H1 (cell line): ENCODE measurements at regions not wholly inside any gene's neighbourhood (a gene's known extent, or its start where the extent isn't known, plus 50 kb on each side); places are given as distances from the start of the nearest gene placed in this dataset.
A peak's percentile ranks its signal among the peaks of the same experiment; 100 is the strongest.

Source experiments
- CTCF ChIA-PET: fragments of 300-600 bp; sonication (Branson Sonifier 250); formaldehyde crosslinking; loops from one replicate; lab custom pipeline; 2021; ENCODE audit not compliant: partially characterized antibody; lab: Charles Lee
- POLR2A ChIA-PET: fragments of 300-600 bp; sonication (Branson Sonifier 250); formaldehyde crosslinking; loops from one replicate; lab custom pipeline; 2021; ENCODE audit warnings: inconsistent platforms; ENCODE audit not compliant: partially characterized antibody; lab: Charles Lee
- DNase-seq, 2 experiments: peaks; one replicate each; pipeline versions ENCODE4 v3.0.0 to v3.0.0-alpha.2; 2010 to 2022; ENCODE audit warnings: low spot score in 2 of 2, low read depth in 1 of 2, mixed read lengths in 1 of 2
- FAIRE-seq: peaks from 2 replicates; lab custom pipeline; 2011; peaks lifted over from hg19 to GRCh38; lab: Jason Lieb, UNC
- H2AFZ ChIP-seq: 2 replicates; pipeline ENCODE4 v1.8.1; 2012; ENCODE audit warnings: low read length, inconsistent platforms
- H2AK5ac ChIP-seq: 2 replicates; pipeline ENCODE4 v1.6.1; 2013; ENCODE audit warnings: low read depth, low read length
- H2BK120ac ChIP-seq: replicated peaks from 2 replicates; pipeline ENCODE3; 2013; ENCODE audit warnings: low read depth, low read length, inconsistent platforms
- H2BK12ac ChIP-seq: 2 replicates; pipeline ENCODE4 v1.6.1; 2013; ENCODE audit warnings: low read depth, low read length
- H2BK15ac ChIP-seq: 2 replicates; pipeline ENCODE4 v1.6.1; 2013; ENCODE audit warnings: low read length
- H2BK20ac ChIP-seq: 2 replicates; pipeline ENCODE4 v1.6.1; 2013; ENCODE audit warnings: low read length
- H2BK5ac ChIP-seq: 2 replicates; pipeline ENCODE4 v1.6.1; 2013; ENCODE audit warnings: low read depth, low read length
- H3K14ac ChIP-seq: 2 replicates; pipeline ENCODE4 v1.6.1; 2013; ENCODE audit warnings: inconsistent platforms; ENCODE audit not compliant: insufficient read length
- H3K18ac ChIP-seq: 2 replicates; pipeline ENCODE4 v1.6.1; 2013; ENCODE audit warnings: low read length; ENCODE audit errors: extremely low read depth
- H3K23ac ChIP-seq: 2 replicates; pipeline ENCODE4 v1.6.1; 2013; ENCODE audit warnings: inconsistent platforms; ENCODE audit not compliant: insufficient read length
- H3K23me2 ChIP-seq: 2 replicates; pipeline ENCODE4 v1.6.1; 2013; ENCODE audit warnings: low read depth, low read length
- H3K27ac ChIP-seq: 2 replicates; pipeline ENCODE4 v1.6.1; 2011; ENCODE audit warnings: low read depth, low read length, inconsistent platforms
- H3K27me3 ChIP-seq, 4 experiments: replicated peaks in 1 of 4; 1 replicate in 1 of 4; 2 replicates in 3 of 4; pipeline versions ENCODE4 v1.6.1 to v1.8.1; 2011 to 2013; ENCODE audit warnings: low read length in 3 of 4, mild to moderate bottlenecking in 3 of 4, inconsistent platforms in 2 of 4, mixed read lengths in 2 of 4, moderate library complexity in 1 of 4; ENCODE audit not compliant: control insufficient read depth in 3 of 4, insufficient read depth in 3 of 4; ENCODE audit errors: extremely low read depth in 1 of 4
- H3K36me3 ChIP-seq, 4 experiments: 2 replicates each; pipeline versions ENCODE4 v1.6.1 to v1.8.1; 2011 to 2013; ENCODE audit warnings: mild to moderate bottlenecking in 4 of 4, low read length in 3 of 4, moderate library complexity in 2 of 4, control low read depth in 1 of 4, inconsistent platforms in 1 of 4; ENCODE audit not compliant: insufficient read depth in 4 of 4, control insufficient read depth in 2 of 4
- H3K4ac ChIP-seq: replicated peaks from 2 replicates; pipeline ENCODE3; 2013; ENCODE audit warnings: low read length, low read depth, mixed read lengths, inconsistent platforms; ENCODE audit not compliant: insufficient read length
- H3K4me1 ChIP-seq, 4 experiments: replicated peaks in 1 of 4; 1 replicate in 1 of 4; 2 replicates in 3 of 4; pipeline versions ENCODE4 v1.6.1 to v1.8.1; 2011 to 2013; ENCODE audit warnings: low read length in 3 of 4, inconsistent platforms in 2 of 4, mixed read lengths in 1 of 4; ENCODE audit not compliant: insufficient read depth in 4 of 4, control insufficient read depth in 3 of 4
- H3K4me2 ChIP-seq, 2 experiments: 2 replicates each; pipeline versions ENCODE4 v1.6.1 to v1.8.1; 2011 to 2013; ENCODE audit warnings: low read depth in 2 of 2, low read length in 2 of 2, control low read depth in 1 of 2, inconsistent platforms in 1 of 2, mild to moderate bottlenecking in 1 of 2; ENCODE audit not compliant: insufficient read depth in 1 of 2
- H3K4me3 ChIP-seq, 4 experiments: fragments of 200-600, 300-600 bp in 1 of 4; sonication (generic), shearing (Covaris generic), sonication (Bioruptor Twin) in 1 of 4; 2 replicates each; pipeline versions ENCODE4 v1.5.1 to v1.8.1; 2011 to 2016; ENCODE audit warnings: low read length in 4 of 4, low read depth in 3 of 4, control low read depth in 2 of 4, inconsistent platforms in 2 of 4, mild to moderate bottlenecking in 2 of 4, mixed read lengths in 1 of 4, moderate library complexity in 1 of 4; ENCODE audit not compliant: insufficient read depth in 2 of 4; ENCODE audit errors: extremely low read depth in 1 of 4
- H3K56ac ChIP-seq: replicated peaks from 2 replicates; pipeline ENCODE3; 2013; ENCODE audit warnings: low read depth, mild to moderate bottlenecking, mixed read lengths, low read length, inconsistent platforms; ENCODE audit not compliant: insufficient read length
- H3K79me1 ChIP-seq: 2 replicates; pipeline ENCODE4 v1.6.1; 2013; ENCODE audit warnings: low read depth, low read length, control low read depth
- H3K79me2 ChIP-seq, 2 experiments: 2 replicates each; pipeline versions ENCODE4 v1.6.1 to v1.8.1; 2012 to 2013; ENCODE audit warnings: low read length in 2 of 2, mild to moderate bottlenecking in 2 of 2, inconsistent platforms in 1 of 2; ENCODE audit not compliant: insufficient read depth in 2 of 2, control insufficient read depth in 1 of 2
- H3K9ac ChIP-seq, 4 experiments: replicated peaks in 1 of 4; 1 replicate in 1 of 4; 2 replicates in 3 of 4; pipeline versions ENCODE4 v1.6.1 to v1.8.1; 2011 to 2013; ENCODE audit warnings: low read depth in 3 of 4, low read length in 3 of 4, control low read depth in 2 of 4, mild to moderate bottlenecking in 2 of 4, moderate library complexity in 2 of 4, inconsistent platforms in 1 of 4; ENCODE audit errors: extremely low read depth in 1 of 4
- H3K9me3 ChIP-seq, 2 experiments: 2 replicates each; pipeline versions ENCODE4 v1.6.1 to v1.8.1; 2012 to 2013; ENCODE audit warnings: mild to moderate bottlenecking in 2 of 2, moderate library complexity in 2 of 2, control low read depth in 1 of 2, inconsistent platforms in 1 of 2, low read depth in 1 of 2, low read length in 1 of 2, mixed read lengths in 1 of 2; ENCODE audit not compliant: insufficient read depth in 2 of 2
- H4K20me1 ChIP-seq, 2 experiments: replicated peaks in 1 of 2; 2 replicates each; pipeline versions ENCODE3 to v1.8.1; 2011 to 2013; ENCODE audit warnings: inconsistent platforms in 2 of 2, low read length in 2 of 2, mild to moderate bottlenecking in 1 of 2; ENCODE audit not compliant: insufficient read depth in 2 of 2, control insufficient read depth in 1 of 2
- H4K5ac ChIP-seq: 2 replicates; pipeline ENCODE4 v1.6.1; 2013; ENCODE audit warnings: low read length, low read depth, mixed read lengths, inconsistent platforms; ENCODE audit not compliant: insufficient read length
- H4K8ac ChIP-seq: 2 replicates; pipeline ENCODE4 v1.8.0; 2013; ENCODE audit warnings: mild to moderate bottlenecking, moderate library complexity, low read length, inconsistent platforms; ENCODE audit not compliant: insufficient read depth; ENCODE audit errors: extremely low read depth
- H4K91ac ChIP-seq: replicated peaks from 2 replicates; pipeline ENCODE3; 2013; ENCODE audit warnings: low read length, mixed read lengths, inconsistent platforms; ENCODE audit not compliant: insufficient read length
- CTCF ChIP-seq, 3 experiments: IDR thresholded peaks; 1 replicate in 2 of 3; 2 replicates in 1 of 3; pipeline versions ENCODE4 v1.5.1 to v1.6.1; 2011; ENCODE audit warnings: low read length in 3 of 3, mild to moderate bottlenecking in 3 of 3, inconsistent platforms in 2 of 3, low read depth in 1 of 3, moderate library complexity in 1 of 3; ENCODE audit not compliant: insufficient read depth in 1 of 3; ENCODE audit errors: control extremely low read depth in 1 of 3
- KDM4A ChIP-seq: IDR thresholded peaks from one replicate; pipeline ENCODE4 v1.7.1; 2012; ENCODE audit warnings: low read depth, mild to moderate bottlenecking, moderate library complexity, low read length, inconsistent platforms; ENCODE audit not compliant: severe bottlenecking
- RAD21 ChIP-seq, 2 experiments: IDR thresholded peaks in 1 of 2; conservative IDR thresholded peaks in 1 of 2; 2 replicates each; pipeline ENCODE4 v1.6.1; 2011; ENCODE audit warnings: low read depth in 2 of 2, low read length in 2 of 2, improper control_type of control experiment in 1 of 2, inconsistent platforms in 1 of 2, mild to moderate bottlenecking in 1 of 2, moderate library complexity in 1 of 2
- SIRT6 ChIP-seq: IDR thresholded peaks from one replicate; pipeline ENCODE4 v1.7.1; 2012; ENCODE audit warnings: low read length, inconsistent platforms
- WGBS, 2 experiments: shearing (Covaris generic) in 1 of 2; methylation state at CpG; one replicate each; pipeline versions ENCODE4 v1.1.6 to v1.1.7; 2013 to 2015; ENCODE audit warnings: low lambda C conversion rate in 2 of 2, mixed read lengths in 2 of 2, inconsistent platforms in 1 of 2, low coverage in 1 of 2, missing lambda C conversion rate in 1 of 2; ENCODE audit not compliant: insufficient replicate concordance in 2 of 2, insufficient coverage in 1 of 2, insufficient read length in 1 of 2; ENCODE audit errors: extremely low coverage in 1 of 2, missing lambda C conversion rate in 1 of 2; 5-methylcytosine and 5-hydroxymethylcytosine counted together
- TF ChIP-seq, protein P1 (sequence below): IDR thresholded peaks from 2 replicates; pipeline ENCODE4 v1.6.1; 2012; ENCODE audit warnings: inconsistent platforms

DNA sequence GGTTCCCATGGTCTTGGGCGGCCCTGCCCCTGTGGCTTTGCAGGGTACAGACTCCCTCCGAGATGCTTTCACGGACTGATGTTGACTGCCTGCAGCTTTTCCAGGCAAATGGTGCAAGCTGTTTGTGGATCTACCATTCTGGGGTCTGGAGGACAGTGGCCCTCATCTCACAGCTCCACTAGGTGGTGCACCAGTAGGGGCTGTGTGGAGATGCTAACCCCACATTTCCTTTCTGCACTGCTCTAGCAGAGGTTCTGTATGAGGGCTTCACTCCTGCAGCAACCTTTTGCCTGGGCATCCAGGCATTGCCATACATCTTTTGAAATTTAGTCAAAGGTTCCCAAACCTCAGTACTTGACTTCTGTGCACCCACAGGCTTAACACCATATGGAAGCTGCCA lies 176.1 kb downstream of the DCAF12L1 start:
- no peak overlapping the region for H3K23ac ChIP-seq
- FAIRE-seq: peak; percentile 19
- H2BK12ac ChIP-seq: no peak overlapping the region

More for the DNA sequence above, 176.1 kb downstream of the DCAF12L1 start:
- no peak overlapping the region for H2AFZ ChIP-seq
- no peaks in the 10 kb centered on the region for H3K79me2 ChIP-seq
- no peak overlapping the region for H3K4ac ChIP-seq
- no peak overlapping the region for H4K5ac ChIP-seq
- no peak overlapping the region for H3K56ac ChIP-seq
- no peak overlapping the region for H2BK120ac ChIP-seq
- H3K4me2 ChIP-seq: no peak overlapping the region
- no peaks in the 10 kb centered on the region for H3K27me3 ChIP-seq
- H2BK15ac ChIP-seq: no peak overlapping the region
- TF ChIP-seq SIRT6 (no peak), KDM4A (no peak), RAD21 (IDR thresholded peaks at IDR 0.05 in 1 of 2, conservative IDR thresholded peaks at IDR 0.05 in 1 of 2; ENCODE audit: low read depth in 2 of 2, low read length in 2 of 2) (peak; percentile 21 to 24; a peak in 2 of 4 replicates), CTCF (IDR thresholded peaks at IDR 0.05; ENCODE audit: control extremely low read depth in 1 of 3, insufficient read depth in 1 of 3, low read depth in 1 of 3, low read length in 3 of 3) (peak in 1 of 3 experiments; percentile 18; a peak in 1 of 4 replicates)
- TF ChIP-seq, protein P1, sequence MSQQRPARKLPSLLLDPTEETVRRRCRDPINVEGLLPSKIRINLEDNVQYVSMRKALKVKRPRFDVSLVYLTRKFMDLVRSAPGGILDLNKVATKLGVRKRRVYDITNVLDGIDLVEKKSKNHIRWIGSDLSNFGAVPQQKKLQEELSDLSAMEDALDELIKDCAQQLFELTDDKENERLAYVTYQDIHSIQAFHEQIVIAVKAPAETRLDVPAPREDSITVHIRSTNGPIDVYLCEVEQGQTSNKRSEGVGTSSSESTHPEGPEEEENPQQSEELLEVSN: no peak
- no peak overlapping the region for H2BK20ac ChIP-seq
- H3K4me3 ChIP-seq: no peak overlapping the region
- H4K8ac ChIP-seq: no peak overlapping the region
- no peaks in the 10 kb centered on the region for H3K4me1 ChIP-seq
- no peaks in the 10 kb centered on the region for H3K9me3 ChIP-seq
- ChIA-PET POLR2A (no interaction called here), CTCF (interaction anchor here (0.8 to 1.3 kb wide), 3 partner anchors 8 to 377 kb away, joined by 3 to 4 read pairs (median 3); no protein-coding TSS in a partner anchor)
- H3K14ac ChIP-seq: no peak overlapping the region
- no peaks in the 10 kb centered on the region for H3K36me3 ChIP-seq
- H3K18ac ChIP-seq: no peak overlapping the region
- H3K79me1 ChIP-seq: no peaks in the 10 kb centered on the region
- no peak for DNase-seq
- no peak overlapping the region for H3K9ac ChIP-seq
- H3K27ac ChIP-seq: no peak overlapping the region
- no CpG with 5 or more reads among the region's 3 CpGs for WGBS, 2 experiments
- no peak overlapping the region for H2AK5ac ChIP-seq
- H3K23me2 ChIP-seq: no peaks in the 10 kb centered on the region
- H4K20me1 ChIP-seq: no peaks in the 10 kb centered on the region
- no peak overlapping the region for H4K91ac ChIP-seq
- H2BK5ac ChIP-seq: no peak overlapping the region
